SK-N-SH (cell line): ENCODE measurements at regions not wholly inside any gene's neighbourhood (a gene's known extent, or its start where the extent isn't known, plus 50 kb on each side); places are given as distances from the start of the nearest gene placed in this dataset.

Experiments used
- CTCF ChIA-PET: fragments of 300-600, 350-600 bp; formaldehyde crosslinking; extraction: SDS; loops from one replicate; lab custom pipeline; 2021; lab: Yijun Ruan, JAX
- POLR2A ChIA-PET: fragments of 350-600 bp; sonication (Branson Sonifier 250); formaldehyde crosslinking; extraction: SDS; loops from one replicate; lab custom pipeline; 2020; ENCODE audit warnings: antibody characterized with exemption, inconsistent platforms; lab: Yijun Ruan, JAX
- DNase-seq: peaks from one replicate; pipeline ENCODE4 v3.0.0; 2012
- H2AFZ ChIP-seq: fragments of 200-600 bp; sonication (generic); 2 replicates; pipeline ENCODE4 v1.8.1; 2016; ENCODE audit warnings: antibody characterized with exemption, mild to moderate bottlenecking, low read depth
- H3F3A ChIP-seq: fragments of 200-600 bp; sonication (generic); replicated peaks from 2 replicates; pipeline ENCODE3; 2016; ENCODE audit warnings: antibody characterized with exemption, mild to moderate bottlenecking; ENCODE audit not compliant: insufficient read depth
- H3K27ac ChIP-seq, 2 experiments: fragments of 200-500 bp in 1 of 2; fragments of 200-600 bp in 1 of 2; sonication (Bioruptor generic) in 1 of 2; sonication (generic), shearing (Covaris generic) in 1 of 2; 2 replicates each; pipeline versions ENCODE4 v1.5.1 to v1.6.1; 2014 to 2016; ENCODE audit warnings: low read depth in 2 of 2, inconsistent platforms in 1 of 2, low read length in 1 of 2, mild to moderate bottlenecking in 1 of 2, mixed read lengths in 1 of 2
- H3K27me3 ChIP-seq: fragments of 200-600 bp; sonication (generic), shearing (Covaris generic); 2 replicates; pipeline ENCODE4 v1.6.1; 2016; ENCODE audit warnings: mixed run types; ENCODE audit not compliant: insufficient read depth
- H3K36me3 ChIP-seq, 2 experiments: fragments of 200-500 bp in 1 of 2; fragments of 200-600 bp in 1 of 2; sonication (Bioruptor generic) in 1 of 2; sonication (generic) in 1 of 2; replicated peaks in 1 of 2; 2 replicates each; pipeline versions ENCODE3 to v1.5.1; 2014 to 2016; ENCODE audit warnings: low read length in 1 of 2, mild to moderate bottlenecking in 1 of 2; ENCODE audit not compliant: insufficient read depth in 2 of 2, control insufficient read depth in 1 of 2
- H3K4me1 ChIP-seq, 2 experiments: fragments of 200-500 bp in 1 of 2; fragments of 200-600 bp in 1 of 2; sonication (Bioruptor generic) in 1 of 2; sonication (generic), shearing (Covaris generic) in 1 of 2; 2 replicates each; pipeline versions ENCODE4 v1.5.1 to v1.6.1; 2014 to 2016; ENCODE audit warnings: low read depth in 1 of 2, low read length in 1 of 2, mixed run types in 1 of 2; ENCODE audit not compliant: insufficient read depth in 2 of 2, control insufficient read depth in 1 of 2
- H3K4me2 ChIP-seq: fragments of 200-600 bp; sonication (generic), shearing (Covaris generic); 2 replicates; pipeline ENCODE4 v1.6.1; 2017; ENCODE audit warnings: mixed run types
- H3K4me3 ChIP-seq, 2 experiments: fragments of 200-500 bp in 1 of 2; fragments of 200-600 bp in 1 of 2; sonication (Bioruptor generic) in 1 of 2; sonication (generic), shearing (Covaris generic) in 1 of 2; 2 replicates each; pipeline versions ENCODE4 v1.5.1 to v1.8.1; 2014 to 2016; ENCODE audit warnings: low read depth in 2 of 2, inconsistent platforms in 1 of 2, low read length in 1 of 2, mild to moderate bottlenecking in 1 of 2, mixed read lengths in 1 of 2, moderate library complexity in 1 of 2
- H3K79me2 ChIP-seq: fragments of 200-600 bp; sonication (generic); 2 replicates; pipeline ENCODE4 v1.8.1; 2017; ENCODE audit warnings: mild to moderate bottlenecking; ENCODE audit not compliant: insufficient read depth
- H3K9ac ChIP-seq: fragments of 200-600 bp; sonication (generic); 2 replicates; pipeline ENCODE4 v1.6.1; 2017; ENCODE audit warnings: mixed run types
- H3K9me2 ChIP-seq: fragments of 200-600 bp; sonication (generic); 2 replicates; pipeline ENCODE4 v1.6.1; 2017; ENCODE audit warnings: mixed run types
- H3K9me3 ChIP-seq: fragments of 200-600 bp; sonication (generic); 2 replicates; pipeline ENCODE4 v1.6.1; 2017; ENCODE audit warnings: mixed run types, mild to moderate bottlenecking, moderate library complexity
- H4K20me1 ChIP-seq: fragments of 200-600 bp; sonication (generic); 2 replicates; pipeline ENCODE4 v1.6.1; 2017; ENCODE audit warnings: mild to moderate bottlenecking, mixed run types; ENCODE audit not compliant: insufficient read depth
- CHD2 ChIP-seq: fragments of 150-350 bp; IDR thresholded peaks from 2 replicates; pipeline ENCODE4 v1.6.1; 2018; ENCODE audit warnings: low read length; ENCODE audit not compliant: partially characterized antibody
- ELF1 ChIP-seq: IDR thresholded peaks from 2 replicates; pipeline ENCODE4 v1.4.0; 2012
- FOSL2 ChIP-seq: IDR thresholded peaks from 2 replicates; pipeline ENCODE4 v1.4.0; 2012; ENCODE audit warnings: low read depth, mild to moderate bottlenecking, moderate library complexity, borderline replicate concordance
- FOXJ3 ChIP-seq: sonication (generic); formaldehyde crosslinking; IDR thresholded peaks from 2 replicates; pipeline ENCODE4 v1.5.1; 2020; ENCODE audit warnings: mild to moderate bottlenecking, missing genetic modification reagents
- FOXM1 ChIP-seq: IDR thresholded peaks from 2 replicates; pipeline ENCODE4 v1.4.0; 2012; ENCODE audit warnings: low read depth, mild to moderate bottlenecking
- GABPA ChIP-seq: IDR thresholded peaks from 2 replicates; pipeline ENCODE4 v1.4.0; 2012; ENCODE audit warnings: low read depth, mild to moderate bottlenecking
- RCOR1 ChIP-seq: fragments of 150-350 bp; IDR thresholded peaks from 2 replicates; pipeline ENCODE4 v1.6.1; 2017; ENCODE audit warnings: antibody characterized with exemption, low read length
- SIN3A ChIP-seq: IDR thresholded peaks from 2 replicates; pipeline ENCODE4 v1.6.1; 2012; ENCODE audit warnings: low read depth, mild to moderate bottlenecking, low read length, moderate library complexity, borderline replicate concordance
- TEAD4 ChIP-seq: IDR thresholded peaks from 2 replicates; pipeline ENCODE4 v1.4.0; 2012; ENCODE audit warnings: mild to moderate bottlenecking, borderline replicate concordance; ENCODE audit not compliant: insufficient read depth
- YY1 ChIP-seq: IDR thresholded peaks from 2 replicates; pipeline ENCODE4 v1.4.0; 2012; ENCODE audit warnings: low read depth, mild to moderate bottlenecking
- TF ChIP-seq, protein P1 (sequence below): fragments of 200-600 bp; sonication (generic); IDR thresholded peaks from 2 replicates; pipeline ENCODE4 v1.6.1; 2017; ENCODE audit warnings: antibody characterized with exemption, mild to moderate bottlenecking, moderate library complexity
- TF ChIP-seq, protein P2 (sequence below): IDR thresholded peaks from 2 replicates; pipeline ENCODE4 v1.4.0; 2012; ENCODE audit warnings: low read depth
- TF ChIP-seq, protein P3 (sequence below): fragments of 150-350 bp; IDR thresholded peaks from 2 replicates; pipeline ENCODE4 v1.6.1; 2017; ENCODE audit warnings: antibody characterized with exemption, low read length, low read depth, borderline replicate concordance
- TF ChIP-seq, protein P4 (sequence below): IDR thresholded peaks from 2 replicates; pipeline ENCODE4 v1.4.0; 2012; ENCODE audit warnings: low read depth, borderline replicate concordance
- TF ChIP-seq, protein P5 (sequence below): IDR thresholded peaks from 2 replicates; pipeline ENCODE4 v1.6.1; 2012; ENCODE audit warnings: mild to moderate bottlenecking, low read depth, low read length, moderate library complexity
- TF ChIP-seq, protein P6 (sequence below): IDR thresholded peaks from 2 replicates; pipeline ENCODE4 v1.4.0; 2012; ENCODE audit warnings: low read depth, borderline replicate concordance

DNA sequence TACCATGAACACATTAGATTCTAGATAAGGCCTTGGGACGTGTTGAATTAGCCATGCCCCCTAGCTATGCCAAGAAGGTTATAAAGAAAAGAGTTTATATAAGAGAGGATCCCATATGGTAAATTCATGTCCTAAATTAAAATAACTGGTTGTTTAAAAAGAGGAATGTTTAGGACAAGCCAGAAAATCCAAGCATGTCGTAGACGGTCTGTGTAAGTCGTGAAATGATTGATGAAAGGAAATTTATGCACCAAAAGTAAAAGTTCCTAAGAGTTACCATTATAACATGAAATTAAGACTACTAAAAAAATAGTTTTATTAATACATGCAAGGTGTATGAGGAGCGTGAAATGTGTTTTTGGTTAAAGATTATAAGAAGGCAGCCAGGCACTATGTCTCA lies 624.9 kb downstream of the ARL4A start (continued):
- TF ChIP-seq, protein P1, sequence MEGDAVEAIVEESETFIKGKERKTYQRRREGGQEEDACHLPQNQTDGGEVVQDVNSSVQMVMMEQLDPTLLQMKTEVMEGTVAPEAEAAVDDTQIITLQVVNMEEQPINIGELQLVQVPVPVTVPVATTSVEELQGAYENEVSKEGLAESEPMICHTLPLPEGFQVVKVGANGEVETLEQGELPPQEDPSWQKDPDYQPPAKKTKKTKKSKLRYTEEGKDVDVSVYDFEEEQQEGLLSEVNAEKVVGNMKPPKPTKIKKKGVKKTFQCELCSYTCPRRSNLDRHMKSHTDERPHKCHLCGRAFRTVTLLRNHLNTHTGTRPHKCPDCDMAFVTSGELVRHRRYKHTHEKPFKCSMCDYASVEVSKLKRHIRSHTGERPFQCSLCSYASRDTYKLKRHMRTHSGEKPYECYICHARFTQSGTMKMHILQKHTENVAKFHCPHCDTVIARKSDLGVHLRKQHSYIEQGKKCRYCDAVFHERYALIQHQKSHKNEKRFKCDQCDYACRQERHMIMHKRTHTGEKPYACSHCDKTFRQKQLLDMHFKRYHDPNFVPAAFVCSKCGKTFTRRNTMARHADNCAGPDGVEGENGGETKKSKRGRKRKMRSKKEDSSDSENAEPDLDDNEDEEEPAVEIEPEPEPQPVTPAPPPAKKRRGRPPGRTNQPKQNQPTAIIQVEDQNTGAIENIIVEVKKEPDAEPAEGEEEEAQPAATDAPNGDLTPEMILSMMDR: no peak
- TF ChIP-seq TEAD4 (no peak), CHD2 (no peak)
- TF ChIP-seq, protein P2, sequence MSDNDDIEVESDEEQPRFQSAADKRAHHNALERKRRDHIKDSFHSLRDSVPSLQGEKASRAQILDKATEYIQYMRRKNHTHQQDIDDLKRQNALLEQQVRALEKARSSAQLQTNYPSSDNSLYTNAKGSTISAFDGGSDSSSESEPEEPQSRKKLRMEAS: no peak

DNA sequence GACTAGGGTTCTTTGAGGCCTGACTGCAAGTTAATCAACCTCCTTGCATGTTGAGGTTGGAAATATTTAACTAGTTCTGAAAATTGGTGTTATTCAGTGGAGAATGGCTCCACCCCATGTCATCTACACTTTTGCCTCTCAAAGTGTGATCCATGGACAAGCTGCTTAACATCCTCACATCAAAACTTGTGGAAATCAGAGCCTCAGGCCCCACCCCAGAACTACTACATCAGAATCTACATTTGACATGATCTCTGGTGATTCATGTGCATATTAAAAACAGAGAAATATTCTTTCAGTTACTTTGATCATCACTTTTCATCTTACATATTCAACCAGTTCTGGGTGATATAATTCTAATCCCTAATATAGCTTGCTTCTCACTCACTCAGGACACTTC lies 632.9 kb downstream of the ARL4A start:
- Histone ChIP-seq H3K27me3 (no peaks in the 10 kb centered on the region), H4K20me1 (no peaks in the 10 kb centered on the region), H3F3A (no peaks in the 10 kb centered on the region), H3K36me3 (no peaks in the 10 kb centered on the region), H3K9me2 (no peaks in the 10 kb centered on the region), H3K4me3 (no peak overlapping the region), H3K9ac (no peak overlapping the region), H3K79me2 (no peaks in the 10 kb centered on the region), H2AFZ (no peak overlapping the region), H3K4me2 (no peak overlapping the region), H3K27ac (no peak overlapping the region), H3K9me3 (no peaks in the 10 kb centered on the region), H3K4me1 (no peaks in the 10 kb centered on the region; a peak in 1 of 4 replicates)
- no peak for DNase-seq
- no peak for TF ChIP-seq RCOR1
- TF ChIP-seq YY1: no peak
- TF ChIP-seq FOXJ3 (CRISPR knock-in tag): no peak
- no peak for TF ChIP-seq SIN3A
- TF ChIP-seq ELF1: no peak
- TF ChIP-seq, protein P3, sequence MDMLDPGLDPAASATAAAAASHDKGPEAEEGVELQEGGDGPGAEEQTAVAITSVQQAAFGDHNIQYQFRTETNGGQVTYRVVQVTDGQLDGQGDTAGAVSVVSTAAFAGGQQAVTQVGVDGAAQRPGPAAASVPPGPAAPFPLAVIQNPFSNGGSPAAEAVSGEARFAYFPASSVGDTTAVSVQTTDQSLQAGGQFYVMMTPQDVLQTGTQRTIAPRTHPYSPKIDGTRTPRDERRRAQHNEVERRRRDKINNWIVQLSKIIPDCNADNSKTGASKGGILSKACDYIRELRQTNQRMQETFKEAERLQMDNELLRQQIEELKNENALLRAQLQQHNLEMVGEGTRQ: no peak
- TF ChIP-seq, protein P4, sequence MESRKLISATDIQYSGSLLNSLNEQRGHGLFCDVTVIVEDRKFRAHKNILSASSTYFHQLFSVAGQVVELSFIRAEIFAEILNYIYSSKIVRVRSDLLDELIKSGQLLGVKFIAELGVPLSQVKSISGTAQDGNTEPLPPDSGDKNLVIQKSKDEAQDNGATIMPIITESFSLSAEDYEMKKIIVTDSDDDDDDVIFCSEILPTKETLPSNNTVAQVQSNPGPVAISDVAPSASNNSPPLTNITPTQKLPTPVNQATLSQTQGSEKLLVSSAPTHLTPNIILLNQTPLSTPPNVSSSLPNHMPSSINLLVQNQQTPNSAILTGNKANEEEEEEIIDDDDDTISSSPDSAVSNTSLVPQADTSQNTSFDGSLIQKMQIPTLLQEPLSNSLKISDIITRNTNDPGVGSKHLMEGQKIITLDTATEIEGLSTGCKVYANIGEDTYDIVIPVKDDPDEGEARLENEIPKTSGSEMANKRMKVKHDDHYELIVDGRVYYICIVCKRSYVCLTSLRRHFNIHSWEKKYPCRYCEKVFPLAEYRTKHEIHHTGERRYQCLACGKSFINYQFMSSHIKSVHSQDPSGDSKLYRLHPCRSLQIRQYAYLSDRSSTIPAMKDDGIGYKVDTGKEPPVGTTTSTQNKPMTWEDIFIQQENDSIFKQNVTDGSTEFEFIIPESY: no peak
- TF ChIP-seq GABPA: no peak
- TF ChIP-seq, protein P5, sequence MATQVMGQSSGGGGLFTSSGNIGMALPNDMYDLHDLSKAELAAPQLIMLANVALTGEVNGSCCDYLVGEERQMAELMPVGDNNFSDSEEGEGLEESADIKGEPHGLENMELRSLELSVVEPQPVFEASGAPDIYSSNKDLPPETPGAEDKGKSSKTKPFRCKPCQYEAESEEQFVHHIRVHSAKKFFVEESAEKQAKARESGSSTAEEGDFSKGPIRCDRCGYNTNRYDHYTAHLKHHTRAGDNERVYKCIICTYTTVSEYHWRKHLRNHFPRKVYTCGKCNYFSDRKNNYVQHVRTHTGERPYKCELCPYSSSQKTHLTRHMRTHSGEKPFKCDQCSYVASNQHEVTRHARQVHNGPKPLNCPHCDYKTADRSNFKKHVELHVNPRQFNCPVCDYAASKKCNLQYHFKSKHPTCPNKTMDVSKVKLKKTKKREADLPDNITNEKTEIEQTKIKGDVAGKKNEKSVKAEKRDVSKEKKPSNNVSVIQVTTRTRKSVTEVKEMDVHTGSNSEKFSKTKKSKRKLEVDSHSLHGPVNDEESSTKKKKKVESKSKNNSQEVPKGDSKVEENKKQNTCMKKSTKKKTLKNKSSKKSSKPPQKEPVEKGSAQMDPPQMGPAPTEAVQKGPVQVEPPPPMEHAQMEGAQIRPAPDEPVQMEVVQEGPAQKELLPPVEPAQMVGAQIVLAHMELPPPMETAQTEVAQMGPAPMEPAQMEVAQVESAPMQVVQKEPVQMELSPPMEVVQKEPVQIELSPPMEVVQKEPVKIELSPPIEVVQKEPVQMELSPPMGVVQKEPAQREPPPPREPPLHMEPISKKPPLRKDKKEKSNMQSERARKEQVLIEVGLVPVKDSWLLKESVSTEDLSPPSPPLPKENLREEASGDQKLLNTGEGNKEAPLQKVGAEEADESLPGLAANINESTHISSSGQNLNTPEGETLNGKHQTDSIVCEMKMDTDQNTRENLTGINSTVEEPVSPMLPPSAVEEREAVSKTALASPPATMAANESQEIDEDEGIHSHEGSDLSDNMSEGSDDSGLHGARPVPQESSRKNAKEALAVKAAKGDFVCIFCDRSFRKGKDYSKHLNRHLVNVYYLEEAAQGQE: no peak
- no peak for TF ChIP-seq FOSL2
- no peak for TF ChIP-seq FOXM1
- TF ChIP-seq, protein P6, sequence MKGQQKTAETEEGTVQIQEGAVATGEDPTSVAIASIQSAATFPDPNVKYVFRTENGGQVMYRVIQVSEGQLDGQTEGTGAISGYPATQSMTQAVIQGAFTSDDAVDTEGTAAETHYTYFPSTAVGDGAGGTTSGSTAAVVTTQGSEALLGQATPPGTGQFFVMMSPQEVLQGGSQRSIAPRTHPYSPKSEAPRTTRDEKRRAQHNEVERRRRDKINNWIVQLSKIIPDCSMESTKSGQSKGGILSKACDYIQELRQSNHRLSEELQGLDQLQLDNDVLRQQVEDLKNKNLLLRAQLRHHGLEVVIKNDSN: no peak
- ChIA-PET CTCF (interaction anchor here (1.0 kb wide), 1 partner anchor 44 kb away, joined by 3 read pairs; no protein-coding TSS in a partner anchor), POLR2A (no interaction called here)
